MCF 10A (cell line): ENCODE measurements at regions not wholly inside any gene's neighbourhood (a gene's known extent, or its start where the extent isn't known, plus 50 kb on each side); places are given as distances from the start of the nearest gene placed in this dataset.

Experiments used
- BruUV-seq: library from RNA; stranded (reverse); fragments of 400-500 nt; replicated peaks from 2 replicates; lab custom pipeline; 2021; lab: Mats Ljungman, UMichigan
- CTCF ChIA-PET: fragments of 300-600 bp; sonication (Branson Sonifier 250); formaldehyde crosslinking; extraction: SDS; loops from one replicate; lab custom pipeline; 2021; ENCODE audit warnings: antibody characterized with exemption, inconsistent platforms; lab: Yijun Ruan, JAX
- POLR2A ChIA-PET: fragments of 300-600, 350-650 bp; sonication (Branson Sonifier 250); formaldehyde crosslinking; extraction: SDS; loops from one replicate; lab custom pipeline; 2020; ENCODE audit warnings: antibody characterized with exemption, inconsistent platforms; lab: Yijun Ruan, JAX
- DNase-seq: peaks from one replicate; pipeline ENCODE4 v3.0.0-alpha.2; 2018; ENCODE audit not compliant: unreplicated experiment
- H3K27ac Mint-ChIP-seq: one replicate; pipeline ENCODE4 v1.8.0; 2022; ENCODE audit warnings: mild to moderate bottlenecking, low read depth, mixed read lengths; ENCODE audit not compliant: unreplicated experiment
- H3K27me3 Mint-ChIP-seq: one replicate; pipeline ENCODE4 v1.8.0; 2022; ENCODE audit warnings: mixed read lengths; ENCODE audit not compliant: insufficient read depth, unreplicated experiment
- H3K36me3 Mint-ChIP-seq: one replicate; pipeline ENCODE4 v1.8.0; 2022; ENCODE audit warnings: mild to moderate bottlenecking, moderate library complexity, mixed read lengths; ENCODE audit not compliant: insufficient read depth, unreplicated experiment
- H3K4me1 Mint-ChIP-seq: one replicate; pipeline ENCODE4 v1.8.0; 2022; ENCODE audit warnings: mixed read lengths; ENCODE audit not compliant: insufficient read depth, unreplicated experiment
- H3K4me3 Mint-ChIP-seq: one replicate; pipeline ENCODE4 v1.8.0; 2022; ENCODE audit warnings: mild to moderate bottlenecking, moderate library complexity, mixed read lengths; ENCODE audit not compliant: unreplicated experiment
- H3K9me3 Mint-ChIP-seq: one replicate; pipeline ENCODE4 v1.8.0; 2022; ENCODE audit warnings: mixed read lengths; ENCODE audit not compliant: unreplicated experiment
- CTCF ChIP-seq: fragments of 200-600 bp; IDR thresholded peaks from one replicate; pipeline ENCODE4 v1.8.0; 2022; ENCODE audit warnings: antibody characterized with exemption, mild to moderate bottlenecking; ENCODE audit not compliant: unreplicated experiment
- intact Hi-C: fragments of 100-400 bp; cut with micrococcal nuclease; formaldehyde crosslinking; loops from 2 replicates; pipeline ENCODE4 v1.14.1; 2022

DNA sequence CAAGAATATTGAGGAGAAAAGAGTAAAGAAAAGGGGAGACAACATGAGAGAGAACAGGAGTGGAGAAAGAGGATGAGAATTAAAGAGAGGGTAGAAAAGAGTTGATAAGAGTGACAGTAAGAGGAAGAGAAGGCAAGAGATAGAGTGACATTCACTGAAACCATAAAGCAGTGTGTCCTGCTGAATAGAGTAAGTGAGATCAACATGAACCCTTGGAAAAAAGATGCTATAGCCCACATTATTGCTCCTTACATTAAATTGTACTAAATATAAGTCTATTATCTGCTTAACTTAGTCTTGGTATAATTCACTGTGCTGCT, 489.5 kb downstream of the SHISA9 start:
- POLR2A ChIA-PET = interaction anchor here (0.5 to 0.7 kb wide), 2 partner anchors 487 to 879 kb away, joined by 3 read pairs; no protein-coding TSS in a partner anchor
- TF ChIP-seq CTCF = no peak
- no TSS peak for BruUV-seq
- no peak overlapping the region for H3K27ac Mint-ChIP-seq
- DNase-seq = no peak
- intact Hi-C loops = no loop called here
- no peak overlapping the region for H3K4me3 Mint-ChIP-seq
- H3K4me1 Mint-ChIP-seq = peaks cover 14% of the 10 kb centered on the region
- CTCF ChIA-PET = interaction anchor here (0.7 to 0.8 kb wide), 2 partner anchors 45 to 63 kb away, joined by 3 to 4 read pairs; no protein-coding TSS in a partner anchor
- no peaks in the 10 kb centered on the region for H3K9me3 Mint-ChIP-seq
- H3K36me3 Mint-ChIP-seq = no peaks in the 10 kb centered on the region
- no peaks in the 10 kb centered on the region for H3K27me3 Mint-ChIP-seq

DNA sequence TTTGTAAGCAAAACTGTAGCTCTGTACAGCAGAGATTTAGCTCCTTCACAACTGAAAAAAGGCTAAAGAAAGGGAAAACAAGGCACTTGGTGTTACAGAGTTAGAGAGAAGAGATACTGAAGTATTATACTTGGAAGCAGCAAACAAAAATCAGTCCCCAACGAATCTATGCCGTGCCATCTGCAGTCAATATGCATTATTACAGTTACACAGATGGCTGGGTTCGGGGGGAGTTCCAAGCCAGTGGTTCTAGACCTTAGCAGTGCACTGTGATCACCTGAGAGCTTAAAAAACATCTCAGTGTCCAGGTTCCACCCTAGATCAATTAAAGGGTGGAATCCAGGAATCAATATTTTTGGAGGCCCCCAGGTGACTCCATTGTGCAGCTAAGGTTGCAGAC, 489.9 kb downstream of the SHISA9 start:
- POLR2A ChIA-PET = interaction anchor here (0.5 to 0.7 kb wide), 2 partner anchors 487 to 879 kb away, joined by 3 read pairs; no protein-coding TSS in a partner anchor
- Mint-ChIP-seq H3K27me3 (no peaks in the 10 kb centered on the region), H3K4me3 (no peak overlapping the region), H3K9me3 (no peaks in the 10 kb centered on the region), H3K27ac (no peak overlapping the region), H3K4me1 (peaks cover 16% of the 10 kb centered on the region), H3K36me3 (no peaks in the 10 kb centered on the region)
- no TSS peak for BruUV-seq
- no peak for TF ChIP-seq CTCF
- CTCF ChIA-PET = interaction anchor here (0.6 to 0.8 kb wide), 3 partner anchors 45 to 83 kb away, joined by 3 to 4 read pairs (median 4); no protein-coding TSS in a partner anchor
- no peak for DNase-seq
- intact Hi-C loops = no loop called here

GRCh38 chr16:13392341-13392740, 490.9 kb downstream of the SHISA9 start:
- no peak for TF ChIP-seq CTCF
- intact Hi-C loops = no loop called here
- no peak for DNase-seq
- BruUV-seq = no TSS peak
- POLR2A ChIA-PET = no interaction called here
- CTCF ChIA-PET = no interaction called here
- H3K27me3 Mint-ChIP-seq = no peaks in the 10 kb centered on the region
- H3K4me3 Mint-ChIP-seq = no peak overlapping the region
- H3K9me3 Mint-ChIP-seq = no peaks in the 10 kb centered on the region
- H3K27ac Mint-ChIP-seq = no peak overlapping the region
- H3K4me1 Mint-ChIP-seq = peaks cover 24% of the 10 kb centered on the region
- H3K36me3 Mint-ChIP-seq = no peaks in the 10 kb centered on the region

DNA sequence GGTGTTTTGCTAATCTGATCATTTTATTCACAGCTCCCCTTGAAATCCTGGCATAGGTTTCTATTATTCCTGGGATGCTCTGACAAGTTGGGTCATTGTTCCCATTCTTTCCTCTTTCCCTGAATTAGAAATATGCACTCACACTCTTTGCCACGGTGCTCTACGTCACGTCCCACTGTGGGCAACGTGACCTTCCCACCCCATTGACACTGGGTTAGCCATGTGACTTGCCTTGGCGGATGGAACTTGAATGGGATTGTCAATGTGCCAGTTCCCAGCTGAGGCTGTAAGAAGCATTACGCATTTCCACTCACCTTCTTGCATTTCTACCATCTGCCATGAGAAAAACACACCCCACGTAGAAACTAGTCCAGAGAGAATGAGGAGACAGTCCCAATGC, 492.4 kb downstream of the SHISA9 start:
- intact Hi-C loops = no loop called here
- H3K9me3 Mint-ChIP-seq = no peaks in the 10 kb centered on the region
- H3K36me3 Mint-ChIP-seq = no peaks in the 10 kb centered on the region
- no peak overlapping the region for H3K4me3 Mint-ChIP-seq
- no TSS peak for BruUV-seq
- no peak for DNase-seq
- POLR2A ChIA-PET = no interaction called here
- H3K27ac Mint-ChIP-seq = no peak overlapping the region
- CTCF ChIA-PET = no interaction called here
- peaks cover 24% of the 10 kb centered on the region for H3K4me1 Mint-ChIP-seq
- TF ChIP-seq CTCF = no peak
- no peaks in the 10 kb centered on the region for H3K27me3 Mint-ChIP-seq
